HG03045 (cell line): ENCODE measurements at regions not wholly inside any gene's neighbourhood (a gene's known extent, or its start where the extent isn't known, plus 50 kb on each side); places are given as distances from the start of the nearest gene placed in this dataset.
"Not testable (repeated sequence)": the region's sequence is repeated elsewhere in the genome, so short reads cannot be mapped to it uniquely, and the experiment has no call there.

Experiments
- ATAC-seq: cut with Tn5 transposase; IDR thresholded peaks from one replicate; pipeline ENCODE4 v1.9.1; 2021; ENCODE audit warnings: mild to moderate bottlenecking, moderate library complexity; ENCODE audit not compliant: unreplicated experiment

DNA sequence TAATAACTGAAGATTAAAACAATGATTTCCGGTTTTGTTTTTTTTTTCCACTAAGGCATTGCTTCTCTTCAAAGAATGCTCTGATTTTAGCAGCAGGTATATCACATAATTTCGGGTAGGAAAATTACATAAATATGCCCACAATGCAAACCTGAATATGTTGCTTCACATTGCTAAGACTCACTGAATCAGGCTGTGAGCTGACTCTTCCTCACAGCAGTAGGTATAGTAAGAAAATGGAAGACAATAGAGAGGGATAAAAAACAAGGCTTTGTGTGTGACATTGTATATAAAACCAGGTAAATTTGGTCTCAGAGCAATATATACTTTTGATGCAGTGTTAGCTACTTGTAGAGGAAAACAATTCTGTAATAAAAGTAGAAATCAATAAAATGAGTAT lies 1355.0 kb downstream of the OLFM4 start:
- ATAC-seq: no peak

DNA sequence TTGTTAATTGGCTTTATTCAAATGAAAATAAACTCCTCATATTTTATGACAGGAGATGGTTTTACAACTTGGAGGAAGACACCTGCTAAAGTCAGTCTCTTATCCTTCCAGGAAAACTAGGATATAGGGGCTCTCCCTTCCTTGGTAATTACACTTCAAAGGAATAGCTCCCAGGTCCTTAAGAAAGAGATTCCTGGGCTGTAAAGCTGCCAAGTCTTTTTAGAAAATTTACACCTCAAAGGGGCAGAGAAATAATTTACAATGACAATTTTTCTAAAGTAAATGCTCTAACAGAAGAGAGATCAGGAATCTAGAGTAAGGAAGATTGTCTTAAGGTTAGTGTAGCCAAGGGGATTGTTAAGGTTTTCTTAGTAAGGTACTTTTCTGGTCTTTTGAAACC lies 1359.0 kb downstream of the OLFM4 start:
- no peak for ATAC-seq

DNA sequence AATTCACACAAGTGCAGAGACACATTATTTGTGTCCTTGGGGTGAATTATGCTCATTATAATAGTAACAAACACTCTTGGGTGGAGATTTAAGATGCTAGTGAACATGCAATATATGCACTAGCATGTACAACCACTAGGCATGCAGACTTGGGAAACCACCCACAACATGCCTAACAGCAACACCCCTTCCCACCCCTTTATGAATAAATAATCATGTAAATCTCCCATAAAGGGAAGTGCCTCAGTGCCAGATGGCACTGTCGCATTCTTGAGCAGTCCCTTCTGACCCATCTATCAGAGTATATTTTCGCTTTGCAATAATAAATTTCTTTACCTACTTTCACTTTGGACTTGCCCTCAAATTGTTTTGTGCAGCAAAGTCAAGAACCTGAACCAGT lies 1362.2 kb downstream of the OLFM4 start:
- ATAC-seq: no peak

DNA sequence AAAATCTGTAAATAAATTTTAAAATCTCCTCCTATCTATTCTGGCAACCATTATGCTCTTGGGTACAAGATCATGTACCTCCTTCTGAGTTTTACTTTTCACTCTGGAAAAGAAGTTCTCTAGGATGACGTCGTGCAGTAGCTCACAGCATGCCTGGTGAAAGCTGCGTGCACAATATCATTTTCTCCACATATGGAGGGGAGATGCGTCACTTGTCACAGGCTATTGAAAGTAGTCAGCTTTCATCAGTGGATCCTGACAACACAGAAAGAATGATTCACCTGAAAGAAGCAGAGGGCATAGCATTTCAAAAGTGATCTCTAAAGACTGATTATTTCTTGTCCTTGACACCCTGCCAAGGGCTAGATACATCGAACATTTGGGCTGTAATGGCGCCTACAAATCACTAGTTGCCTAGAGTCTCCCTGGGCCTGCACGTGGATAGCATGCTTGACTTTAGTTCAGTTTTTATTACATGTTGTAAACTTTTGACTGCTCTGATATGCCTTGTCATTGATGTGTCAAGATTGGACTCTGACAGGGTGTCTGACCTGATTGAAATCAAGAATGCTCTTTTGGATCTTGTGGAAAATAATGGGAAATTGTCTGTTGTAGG lies 1365.6 kb downstream of the OLFM4 start:
- ATAC-seq: no peak

- ATAC-seq: no peak
Observed at GRCh38 chr13:54394908-54395307, 1366.3 kb downstream of the OLFM4 start.

DNA sequence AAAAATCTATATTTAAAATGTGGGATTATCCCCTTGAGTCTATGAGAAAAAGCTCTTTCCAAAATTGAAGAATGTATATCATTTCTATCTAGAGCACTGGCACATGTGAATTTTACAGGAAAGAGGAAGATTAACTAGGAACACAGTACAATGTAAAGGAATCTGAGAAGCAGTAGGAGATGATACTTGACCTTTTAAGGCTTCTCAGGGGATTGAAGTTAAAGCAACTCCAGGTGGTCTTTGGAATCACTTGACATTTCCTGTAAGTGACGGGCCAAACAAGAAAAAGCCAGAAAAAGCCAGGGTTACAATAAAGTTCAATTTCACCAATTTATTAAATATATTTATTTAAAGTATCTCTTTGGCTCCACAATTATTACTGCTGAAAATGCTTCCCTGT lies 1373.9 kb downstream of the OLFM4 start:
- ATAC-seq: no peak

- ATAC-seq: no peak
Observed at GRCh38 chr13:54415753-54416366, 1387.2 kb downstream of the OLFM4 start.

GRCh38 chr13:54422946-54423345 lies 1394.3 kb downstream of the OLFM4 start:
- not testable (repeated sequence) for ATAC-seq

DNA sequence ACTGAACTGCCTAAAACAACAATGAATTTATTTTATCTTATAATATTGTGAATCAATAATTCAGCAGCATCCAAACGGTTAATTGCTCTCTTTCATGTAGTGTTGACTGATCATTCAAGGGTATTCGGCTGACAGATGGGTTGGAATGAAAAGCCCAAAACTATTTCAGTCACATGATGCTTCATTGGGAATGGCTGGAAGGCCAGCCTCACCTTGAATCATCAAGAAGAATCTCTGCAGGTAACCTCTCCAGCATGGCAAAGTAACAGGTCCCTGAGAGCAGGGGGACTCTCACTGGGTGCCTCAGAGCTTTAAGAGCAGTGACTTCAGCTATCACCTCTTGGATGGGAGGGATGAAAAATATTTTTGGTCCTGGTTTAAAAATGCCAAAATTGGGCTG lies 1395.7 kb downstream of the OLFM4 start:
- no peak for ATAC-seq

DNA sequence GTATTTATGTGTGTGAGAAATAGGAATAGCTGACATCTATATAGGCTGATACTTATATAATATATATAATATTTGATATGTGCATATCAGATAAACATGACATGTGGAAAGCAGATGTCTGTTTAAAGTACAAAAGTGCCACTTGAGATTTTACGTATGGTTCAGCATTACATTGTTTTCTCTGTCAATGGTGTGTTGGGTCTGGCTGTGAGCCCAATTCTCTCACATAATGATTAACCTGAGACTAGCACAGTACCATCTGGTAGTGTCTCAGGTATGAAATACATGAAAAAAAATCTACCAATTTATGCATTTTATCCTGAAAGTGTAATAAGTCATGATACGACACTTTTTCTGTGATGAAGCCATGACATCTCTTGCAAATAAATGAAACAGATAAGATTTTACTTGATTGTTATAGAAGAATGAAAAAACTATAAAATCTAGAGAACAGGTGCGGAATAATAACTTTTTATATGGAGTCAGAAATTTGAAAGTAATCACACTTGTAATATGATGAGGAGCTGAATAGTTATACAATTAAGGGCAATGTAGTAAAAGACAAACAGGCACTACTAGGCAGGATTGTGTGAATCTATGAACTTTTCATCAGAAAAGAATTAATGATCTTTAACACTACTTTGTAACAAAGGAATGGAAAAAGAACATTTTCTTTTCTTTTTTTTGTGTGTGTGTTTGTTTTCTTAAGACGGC lies 1405.0 kb downstream of the OLFM4 start:
- no peak for ATAC-seq

DNA sequence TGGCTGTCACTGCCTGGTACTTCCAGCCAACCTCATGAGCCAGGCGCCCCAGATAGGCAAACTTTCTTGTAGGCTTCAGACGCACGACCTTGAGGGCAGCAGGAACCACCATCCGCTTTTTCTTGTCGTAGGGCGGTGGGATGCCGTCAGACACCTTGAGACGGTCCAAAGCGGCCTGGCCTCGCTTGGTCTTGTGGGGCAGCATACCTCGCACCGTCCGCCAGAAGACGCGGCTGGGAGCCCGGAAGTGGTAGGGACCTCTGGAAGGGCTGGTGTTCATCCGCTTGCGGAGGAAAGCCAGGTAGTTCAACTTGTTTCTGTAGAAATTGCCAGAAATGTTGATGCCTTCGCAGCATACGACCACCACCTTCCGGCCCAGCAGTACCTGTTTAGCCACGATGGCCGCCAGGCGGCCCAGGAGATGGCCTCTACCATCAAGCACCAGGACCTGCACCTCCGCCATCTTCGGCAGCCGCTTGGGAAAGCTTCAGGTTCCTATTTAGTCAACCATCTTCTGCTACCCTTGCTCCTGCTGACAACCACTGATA lies 1412.3 kb downstream of the OLFM4 start:
- ATAC-seq: not testable (repeated sequence)

- ATAC-seq: no peak
Observed at GRCh38 chr13:54445453-54445852, 1416.8 kb downstream of the OLFM4 start.

GRCh38 chr13:54445865-54446264 lies 1417.3 kb downstream of the OLFM4 start:
- no peak for ATAC-seq

DNA sequence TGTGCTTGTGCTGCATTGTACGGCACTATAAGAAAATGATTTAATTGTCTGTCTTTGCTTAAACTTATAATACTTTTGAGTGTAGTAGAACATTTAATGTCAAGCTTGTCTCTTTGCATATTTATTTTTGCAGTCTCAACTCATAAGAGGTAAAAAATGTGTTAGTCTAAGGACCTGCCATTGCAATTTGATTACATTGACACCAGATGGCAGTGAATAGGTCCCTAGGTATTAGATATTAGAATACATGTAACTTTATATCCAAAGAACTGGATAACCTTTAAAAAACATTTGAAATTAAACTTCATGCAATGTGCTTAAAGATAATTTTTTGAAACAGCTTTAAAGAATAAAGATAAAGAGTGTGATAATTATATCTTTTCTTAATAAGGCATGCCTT lies 1421.3 kb downstream of the OLFM4 start:
- no peak for ATAC-seq

GRCh38 chr13:54484166-54484565 lies 1455.6 kb downstream of the OLFM4 start:
- ATAC-seq: no peak

DNA sequence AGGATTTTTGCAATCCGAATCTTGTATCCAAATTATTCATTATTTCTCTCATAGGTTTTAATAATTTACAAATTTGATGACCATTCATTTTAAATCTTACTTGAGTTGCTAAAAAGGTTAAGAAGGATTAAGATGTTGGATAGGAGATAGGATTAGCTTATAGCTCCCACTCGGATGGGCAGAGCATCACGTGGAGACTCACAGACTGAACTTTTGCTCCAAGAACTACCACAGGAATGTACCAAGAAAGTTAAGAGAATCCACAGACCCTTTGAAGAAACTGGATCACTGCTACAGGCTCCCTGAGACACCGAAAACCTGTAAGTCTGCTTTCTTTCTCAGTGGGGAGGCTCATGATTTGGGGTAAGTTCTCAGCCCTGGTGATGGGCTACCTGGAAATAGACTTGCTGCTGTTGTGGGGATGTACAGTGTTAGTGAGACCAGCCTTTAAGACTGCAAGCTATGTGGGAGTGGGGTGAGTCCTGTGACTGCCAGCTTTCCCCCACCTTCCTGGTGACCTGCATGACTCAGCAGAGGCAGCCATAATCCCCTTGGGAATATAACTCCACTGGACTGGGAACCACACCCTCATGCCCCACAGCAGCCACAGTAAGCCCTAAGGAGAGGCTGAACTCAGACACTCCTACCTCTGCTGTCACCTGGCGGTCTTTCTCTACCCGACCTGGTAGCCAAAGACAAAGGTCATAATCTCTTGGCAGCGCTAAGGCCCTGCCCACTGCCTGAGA lies 1458.0 kb downstream of the OLFM4 start:
- no peak for ATAC-seq

- no peak for ATAC-seq
Observed at GRCh38 chr13:54489359-54489758, 1460.7 kb downstream of the OLFM4 start.

GRCh38 chr13:54492995-54493394 lies 1464.4 kb downstream of the OLFM4 start:
- ATAC-seq: no peak

- no peak for ATAC-seq
Observed at GRCh38 chr13:54511366-54511765, 1482.8 kb downstream of the OLFM4 start.

- ATAC-seq: no peak
Observed at GRCh38 chr13:54513254-54513653, 1484.6 kb downstream of the OLFM4 start.

GRCh38 chr13:54536112-54536511 lies 1507.5 kb downstream of the OLFM4 start:
- ATAC-seq: no peak
